Fibroblast of skin of right quadriceps (primary cell): ENCODE measurements at regions not wholly inside any gene's neighbourhood (a gene's known extent, or its start where the extent isn't known, plus 50 kb on each side); places are given as distances from the start of the nearest gene placed in this dataset.
"Not testable (repeated sequence)": the region's sequence is repeated elsewhere in the genome, so short reads cannot be mapped to it uniquely, and the experiment has no call there.

Experiments
- DNase-seq: peaks from one replicate; pipeline ENCODE4 v3.0.0-alpha.2; 2013

DNA sequence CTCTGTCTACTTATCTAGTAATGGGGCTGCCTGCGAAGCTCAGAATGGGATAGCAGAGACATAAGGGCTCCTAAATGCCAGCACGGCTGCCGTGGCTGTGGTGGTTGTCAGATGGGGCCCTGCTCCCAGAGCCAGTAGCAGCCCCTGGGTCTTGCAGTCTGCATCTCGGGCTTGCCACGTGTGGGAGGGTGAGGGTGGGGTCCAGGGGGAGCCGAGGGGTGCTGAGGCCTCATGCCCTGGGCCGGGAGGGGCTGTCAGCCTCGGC, 88.8 kb upstream of the GSE1 start:
- DNase-seq: no peak

GRCh38 chr16:85524630-85525419, 88.3 kb upstream of the GSE1 start:
- DNase-seq: no peak

- DNase-seq: no peak
These were observed 87.5 kb upstream of the GSE1 start for GRCh38 chr16:85525420-85526184.

- DNase-seq: no peak
These were observed 86.7 kb upstream of the GSE1 start for GRCh38 chr16:85526185-85526974.

DNA sequence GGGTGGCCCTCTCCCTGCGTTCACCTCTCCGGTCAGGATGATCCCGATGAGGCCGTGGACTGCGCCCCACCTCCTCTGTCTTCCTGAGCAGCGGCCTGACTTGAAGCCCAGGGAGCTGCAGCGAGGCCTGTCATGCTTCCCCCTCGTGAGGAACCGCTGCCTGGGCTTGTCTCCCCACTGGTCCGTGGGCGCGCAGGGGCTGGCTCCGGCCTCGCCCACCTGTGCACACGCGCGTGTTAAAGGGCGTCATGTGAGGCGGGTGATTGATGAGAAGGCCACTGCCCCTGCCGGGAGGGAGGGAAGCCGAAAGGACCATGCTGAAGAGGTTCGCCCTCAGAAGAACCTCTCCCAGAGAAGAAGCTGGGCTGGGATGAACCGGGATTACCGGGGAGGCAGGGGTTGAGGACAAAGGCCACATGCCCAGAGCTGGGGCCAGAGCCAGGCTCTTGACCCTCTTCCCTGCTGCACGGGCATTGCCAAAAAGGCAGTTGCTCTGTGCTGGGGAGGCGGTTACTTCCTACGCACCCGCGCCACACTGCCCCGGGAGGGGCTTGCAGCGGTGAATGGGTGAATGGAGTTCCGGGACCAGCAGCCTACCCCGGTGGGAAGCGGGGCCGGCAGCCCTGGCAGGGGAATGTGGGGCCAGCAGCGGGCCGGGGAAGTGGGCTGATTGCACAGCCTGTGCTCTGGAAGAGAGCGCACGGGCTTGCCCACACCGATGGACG, 85.9 kb upstream of the GSE1 start:
- no peak for DNase-seq

DNA sequence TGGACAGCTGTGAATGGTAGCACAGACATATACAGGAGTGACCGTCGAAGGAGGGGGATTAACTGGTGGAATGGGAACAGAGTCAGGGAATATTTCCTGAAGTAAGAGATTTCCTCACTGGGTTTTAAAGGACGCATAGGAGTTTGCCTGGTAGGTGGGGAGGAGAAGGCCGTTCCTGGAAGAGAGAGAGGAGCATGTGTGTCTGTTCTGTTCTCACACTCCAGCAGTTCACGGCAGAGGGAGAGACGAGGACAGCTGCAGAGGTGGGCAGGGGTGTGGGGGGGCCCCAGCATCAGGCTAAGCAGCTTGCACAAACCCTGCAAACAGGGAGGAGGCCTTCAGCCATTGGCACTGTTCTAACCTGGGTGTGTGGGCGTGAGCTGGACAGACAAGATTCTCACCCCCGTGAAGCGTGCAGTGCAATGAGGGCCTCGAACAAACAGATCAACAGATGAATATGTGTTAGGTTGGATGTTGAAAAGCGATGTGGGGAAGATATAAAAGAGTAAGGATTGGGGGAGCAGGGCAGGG, 85.3 kb upstream of the GSE1 start:
- no peak for DNase-seq

- no peak for DNase-seq
These were observed 84.4 kb upstream of the GSE1 start for GRCh38 chr16:85528528-85529387.

GRCh38 chr16:85529489-85530369, 83.4 kb upstream of the GSE1 start:
- no peak for DNase-seq

GRCh38 chr16:85530370-85530739, 82.8 kb upstream of the GSE1 start:
- DNase-seq: no peak

GRCh38 chr16:85531516-85531915, 81.6 kb upstream of the GSE1 start:
- no peak for DNase-seq

DNA sequence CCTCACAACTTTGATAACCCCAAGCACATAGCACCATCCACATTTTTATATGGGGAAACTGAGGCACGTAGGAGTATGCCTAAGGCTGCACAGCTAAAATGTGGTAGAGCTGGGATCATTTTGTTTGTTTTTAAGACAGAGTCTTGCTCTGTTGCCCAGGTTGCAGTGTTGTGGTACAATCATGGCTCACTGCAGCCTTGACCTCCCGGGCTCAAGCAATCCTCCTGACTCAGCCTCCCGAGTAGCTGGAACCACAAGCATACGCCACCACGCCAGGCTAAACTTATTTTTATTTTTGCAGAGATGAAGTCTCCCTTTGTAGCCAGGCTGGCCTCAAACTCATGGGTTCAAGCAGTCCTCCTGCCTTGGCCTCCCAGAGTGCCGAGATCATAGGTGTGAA, 81.0 kb upstream of the GSE1 start:
- DNase-seq: no peak

DNA sequence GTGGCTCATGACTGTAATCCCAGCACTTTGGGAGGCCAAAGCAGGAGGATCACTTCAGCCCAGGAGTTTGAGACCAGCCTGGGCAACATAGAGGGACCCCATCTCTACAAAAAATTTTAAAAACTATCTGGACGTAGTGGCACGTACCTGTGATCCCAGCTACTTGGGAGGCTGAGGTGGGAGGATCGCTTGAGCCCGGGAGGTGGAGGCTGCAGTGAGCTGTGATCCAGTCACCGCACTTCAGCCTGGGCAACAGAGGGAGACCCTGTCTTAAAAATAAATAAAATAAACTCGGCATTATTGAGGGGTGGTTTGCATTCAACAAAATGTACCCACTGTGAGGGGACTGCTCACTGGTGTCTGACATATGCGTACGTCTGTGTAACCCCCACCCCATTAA, 79.5 kb upstream of the GSE1 start:
- DNase-seq: not testable (repeated sequence)

DNA sequence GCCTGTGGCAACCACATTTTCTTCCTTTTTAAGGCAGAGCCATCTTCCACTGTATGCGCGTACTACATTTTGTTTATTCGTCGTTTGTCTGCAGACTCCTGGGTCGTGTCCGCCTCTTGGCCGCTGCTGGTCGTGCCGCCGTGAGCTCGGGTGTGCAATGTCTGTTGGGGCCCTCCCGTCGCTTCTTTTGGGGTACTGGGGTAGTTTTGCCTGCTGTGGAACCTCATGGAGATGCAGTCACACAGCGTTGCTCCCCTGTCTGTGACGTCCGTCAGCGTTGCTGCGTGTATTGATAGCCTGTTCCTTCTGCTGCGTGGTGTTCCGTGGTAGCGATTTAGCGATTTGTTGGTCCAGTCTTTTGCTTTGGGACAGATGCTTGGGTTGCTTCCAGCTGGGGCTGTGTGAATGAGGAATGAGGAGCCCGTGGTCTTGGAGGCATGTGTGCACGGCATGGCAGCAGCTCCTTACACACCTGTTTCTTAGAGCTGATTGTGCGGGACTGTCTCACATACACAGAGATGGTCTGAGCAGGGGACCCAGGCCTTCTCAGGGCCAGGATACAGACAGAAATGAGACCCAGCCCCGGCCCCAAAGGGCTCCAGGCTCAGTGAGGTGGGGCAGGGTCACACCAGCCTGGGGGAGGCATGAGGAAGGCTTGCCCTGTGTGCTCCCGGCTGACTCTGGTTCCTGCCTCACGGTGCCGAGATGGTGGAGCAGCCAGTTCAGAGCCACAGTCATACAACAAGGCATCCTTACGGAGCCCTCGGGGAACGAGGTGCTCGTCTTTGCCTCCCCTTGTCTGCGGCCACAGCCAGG, 78.4 kb upstream of the GSE1 start:
- no peak for DNase-seq

GRCh38 chr16:85535352-85536072, 77.6 kb upstream of the GSE1 start:
- DNase-seq: no peak

DNA sequence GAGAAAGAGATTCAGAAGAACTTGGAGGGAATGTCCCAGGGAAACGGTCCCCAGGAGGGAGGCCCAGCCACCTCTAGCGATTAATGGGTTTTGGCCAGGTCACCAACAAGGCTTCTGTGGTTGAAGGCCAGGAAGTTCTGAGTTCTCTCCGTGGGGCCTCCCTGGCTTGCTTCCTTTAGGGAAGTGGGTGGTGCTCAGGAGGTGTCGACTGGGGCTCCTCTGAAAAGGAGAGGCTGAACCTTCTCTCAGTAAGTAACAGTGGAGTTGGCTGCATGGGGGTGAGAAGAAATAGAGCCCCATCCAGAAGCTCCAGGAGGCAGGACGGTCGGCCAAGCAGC, 77.1 kb upstream of the GSE1 start:
- no peak for DNase-seq

- DNase-seq: no peak
These were observed 76.5 kb upstream of the GSE1 start for GRCh38 chr16:85536411-85537330.

GRCh38 chr16:85537331-85537788, 75.8 kb upstream of the GSE1 start:
- DNase-seq: no peak

- DNase-seq: no peak
These were observed 75.2 kb upstream of the GSE1 start for GRCh38 chr16:85537795-85538401.
